ENCODE measurements at regions not wholly inside any gene's neighbourhood (a gene's known extent, or its start where the extent isn't known, plus 50 kb on each side); places are given as distances from the start of the nearest gene placed in this dataset.
"Not testable (repeated sequence)": the region's sequence is repeated elsewhere in the genome, so short reads cannot be mapped to it uniquely, and the experiment has no call there.

DNA sequence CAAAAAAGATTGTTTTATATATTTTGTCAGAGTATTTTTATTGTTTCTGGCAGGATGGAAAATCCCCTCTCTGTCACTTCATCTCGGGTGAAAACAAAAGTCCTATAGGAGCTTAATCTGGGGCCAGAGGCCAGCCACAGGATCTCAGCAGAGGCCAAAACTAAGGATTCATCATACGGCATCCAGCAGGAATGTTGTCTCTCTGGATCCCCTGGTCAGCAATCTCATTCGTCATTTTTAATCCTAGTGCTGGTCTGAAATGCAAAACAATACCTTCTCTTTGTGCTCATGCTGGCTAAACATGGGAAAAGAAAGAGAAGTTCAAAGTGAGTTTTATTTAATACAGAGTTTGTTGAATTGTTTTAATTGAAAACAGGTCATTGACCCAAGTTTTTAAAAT is 482.5 kb upstream of the AUTS2 start:
- Histone ChIP-seq H3K4me2 (no peak overlapping the region), H2AFZ (ENCODE audit: low read depth) (no peak overlapping the region), H3K27ac (no peak overlapping the region), H3K4me1 (ENCODE audit: low read depth, poor library complexity, severe bottlenecking) (no peaks in the 10 kb centered on the region), H3K27me3 (ENCODE audit: insufficient read depth, low read depth) (no peaks in the 10 kb centered on the region), H3K79me2 (ENCODE audit: insufficient read depth, low read depth) (no peaks in the 10 kb centered on the region), H3K36me3 (ENCODE audit: insufficient read depth) (no peaks in the 10 kb centered on the region), H4K20me1 (ENCODE audit: insufficient read depth) (no peaks in the 10 kb centered on the region), H3K9ac (no peak overlapping the region), H3K4me3 (IDR thresholded peaks at IDR 0.05; ENCODE audit: insufficient read depth, low read depth, low read length) (no peak overlapping the region)
- TF ChIP-seq, protein P1, sequence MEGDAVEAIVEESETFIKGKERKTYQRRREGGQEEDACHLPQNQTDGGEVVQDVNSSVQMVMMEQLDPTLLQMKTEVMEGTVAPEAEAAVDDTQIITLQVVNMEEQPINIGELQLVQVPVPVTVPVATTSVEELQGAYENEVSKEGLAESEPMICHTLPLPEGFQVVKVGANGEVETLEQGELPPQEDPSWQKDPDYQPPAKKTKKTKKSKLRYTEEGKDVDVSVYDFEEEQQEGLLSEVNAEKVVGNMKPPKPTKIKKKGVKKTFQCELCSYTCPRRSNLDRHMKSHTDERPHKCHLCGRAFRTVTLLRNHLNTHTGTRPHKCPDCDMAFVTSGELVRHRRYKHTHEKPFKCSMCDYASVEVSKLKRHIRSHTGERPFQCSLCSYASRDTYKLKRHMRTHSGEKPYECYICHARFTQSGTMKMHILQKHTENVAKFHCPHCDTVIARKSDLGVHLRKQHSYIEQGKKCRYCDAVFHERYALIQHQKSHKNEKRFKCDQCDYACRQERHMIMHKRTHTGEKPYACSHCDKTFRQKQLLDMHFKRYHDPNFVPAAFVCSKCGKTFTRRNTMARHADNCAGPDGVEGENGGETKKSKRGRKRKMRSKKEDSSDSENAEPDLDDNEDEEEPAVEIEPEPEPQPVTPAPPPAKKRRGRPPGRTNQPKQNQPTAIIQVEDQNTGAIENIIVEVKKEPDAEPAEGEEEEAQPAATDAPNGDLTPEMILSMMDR (conservative IDR thresholded peaks at IDR 0.05; ENCODE audit: low read depth, low read length), result no peak

DNA sequence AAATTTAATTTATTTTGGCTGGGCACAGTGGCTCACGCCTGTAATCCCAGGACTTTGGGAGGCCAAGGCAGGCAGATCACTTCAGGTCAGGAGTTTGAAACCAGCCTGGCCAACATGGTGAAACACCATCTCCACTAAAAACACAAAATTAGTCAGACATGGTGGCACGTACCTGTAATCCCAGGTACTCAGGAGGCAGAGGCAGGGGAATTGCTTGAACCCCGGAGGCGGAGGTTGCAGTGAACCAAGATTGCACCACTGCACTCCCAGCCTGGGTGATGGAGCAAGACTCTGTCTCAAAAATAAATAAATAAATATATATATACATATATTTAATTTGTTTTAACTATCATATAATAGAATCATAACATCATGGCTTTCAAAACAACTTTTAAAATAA is 482.1 kb upstream of the AUTS2 start:
- not testable (repeated sequence) for H3K36me3 ChIP-seq (ENCODE audit: insufficient read depth); H3K4me3 ChIP-seq (IDR thresholded peaks at IDR 0.05; ENCODE audit: insufficient read depth, low read depth, low read length); H3K27me3 ChIP-seq (ENCODE audit: insufficient read depth, low read depth); H3K4me1 ChIP-seq (ENCODE audit: low read depth, poor library complexity, severe bottlenecking); H3K4me2 ChIP-seq; H3K79me2 ChIP-seq (ENCODE audit: insufficient read depth, low read depth); H4K20me1 ChIP-seq (ENCODE audit: insufficient read depth); H3K9ac ChIP-seq; H3K27ac ChIP-seq; H2AFZ ChIP-seq (ENCODE audit: low read depth)

DNA sequence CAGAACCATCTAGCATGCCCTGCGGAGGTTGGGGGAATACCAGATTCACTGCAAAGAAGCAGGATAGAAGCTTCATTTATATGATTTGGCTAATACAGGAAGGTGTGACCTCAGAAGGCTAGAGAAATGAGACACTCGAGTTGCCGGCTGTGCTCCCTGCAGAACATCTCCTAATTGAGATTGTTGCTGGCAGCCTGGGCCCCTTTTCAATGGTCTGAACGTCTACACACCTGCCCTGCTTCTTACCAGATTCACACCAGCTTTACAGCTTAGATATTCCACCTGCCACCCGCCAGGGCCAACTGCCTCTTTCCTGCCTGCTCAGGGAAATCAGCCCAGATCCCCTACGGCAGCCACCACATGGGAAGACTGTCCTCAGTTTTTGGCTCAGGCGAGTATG is 475.3 kb upstream of the AUTS2 start:
- H3K36me3 ChIP-seq (ENCODE audit: insufficient read depth), result no peaks in the 10 kb centered on the region
- no peaks in the 10 kb centered on the region for H3K79me2 ChIP-seq (ENCODE audit: insufficient read depth, low read depth)
- no peak overlapping the region for H3K9ac ChIP-seq
- H3K4me3 ChIP-seq (IDR thresholded peaks at IDR 0.05; ENCODE audit: insufficient read depth, low read depth, low read length), result no peak overlapping the region
- no peak overlapping the region for H3K4me2 ChIP-seq
- TF ChIP-seq, protein P1 (conservative IDR thresholded peaks at IDR 0.05; ENCODE audit: low read depth, low read length), result no peak
- H3K4me1 ChIP-seq (ENCODE audit: low read depth, poor library complexity, severe bottlenecking), result no peaks in the 10 kb centered on the region
- no peaks in the 10 kb centered on the region for H3K27me3 ChIP-seq (ENCODE audit: insufficient read depth, low read depth)
- no peaks in the 10 kb centered on the region for H4K20me1 ChIP-seq (ENCODE audit: insufficient read depth)
- H2AFZ ChIP-seq (ENCODE audit: low read depth), result no peak overlapping the region
- H3K27ac ChIP-seq, result no peak overlapping the region

DNA sequence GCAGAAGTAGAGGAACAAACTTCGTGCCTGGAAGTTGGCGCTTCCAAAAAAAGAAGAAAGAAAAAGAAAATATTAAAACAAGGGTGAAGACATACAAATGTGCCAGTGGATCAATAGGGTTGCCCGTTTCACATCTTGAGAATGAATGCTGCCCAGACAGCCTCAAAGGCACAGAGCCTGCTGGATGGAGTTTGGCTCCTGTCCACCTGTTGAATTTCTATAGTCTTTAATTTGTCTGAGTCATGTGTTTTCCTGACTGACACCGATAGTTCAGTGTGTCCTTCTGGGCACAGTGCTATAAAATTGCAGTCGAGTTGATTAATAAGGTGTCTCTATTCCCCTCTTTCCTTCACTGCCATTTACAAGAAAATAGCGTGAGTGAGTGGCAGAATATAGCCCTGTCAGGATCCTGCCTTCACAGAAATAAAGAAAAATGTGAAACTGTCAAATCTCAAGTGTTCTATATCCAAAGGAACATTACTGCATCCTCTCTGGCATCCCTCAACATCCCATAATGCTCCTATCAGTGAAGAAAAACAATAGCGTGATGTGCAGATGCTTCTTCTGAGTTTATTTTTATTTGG is 471.3 kb upstream of the AUTS2 start:
- no peak overlapping the region for H3K4me3 ChIP-seq (IDR thresholded peaks at IDR 0.05; ENCODE audit: insufficient read depth, low read depth, low read length)
- no peaks in the 10 kb centered on the region for H3K4me1 ChIP-seq (ENCODE audit: low read depth, poor library complexity, severe bottlenecking)
- no peak overlapping the region for H3K4me2 ChIP-seq
- no peaks in the 10 kb centered on the region for H4K20me1 ChIP-seq (ENCODE audit: insufficient read depth)
- no peaks in the 10 kb centered on the region for H3K27me3 ChIP-seq (ENCODE audit: insufficient read depth, low read depth)
- H3K27ac ChIP-seq, result no peak overlapping the region
- no peak overlapping the region for H2AFZ ChIP-seq (ENCODE audit: low read depth)
- H3K9ac ChIP-seq, result no peak overlapping the region
- TF ChIP-seq, protein P1 (conservative IDR thresholded peaks at IDR 0.05; ENCODE audit: low read depth, low read length), result no peak
- no peaks in the 10 kb centered on the region for H3K79me2 ChIP-seq (ENCODE audit: insufficient read depth, low read depth)
- no peaks in the 10 kb centered on the region for H3K36me3 ChIP-seq (ENCODE audit: insufficient read depth)

DNA sequence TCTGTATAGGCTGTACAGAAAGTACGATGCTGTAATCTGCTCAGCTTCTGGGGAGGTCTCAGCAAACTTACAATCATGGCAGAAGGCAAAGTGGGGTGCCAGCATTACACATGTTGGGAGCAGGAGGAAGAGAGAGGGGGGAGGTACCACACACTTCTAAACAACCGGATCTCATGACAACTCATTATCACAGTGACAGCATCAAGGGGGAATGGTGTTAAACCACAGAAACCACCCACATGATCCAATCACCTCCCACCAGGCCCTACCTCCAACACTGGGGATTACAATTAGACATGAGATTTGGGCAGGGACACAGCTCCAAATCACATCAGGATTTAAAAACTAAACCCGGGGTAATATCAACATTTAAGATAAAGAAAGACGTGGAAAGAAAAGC is 468.8 kb upstream of the AUTS2 start:
- Histone ChIP-seq H4K20me1 (ENCODE audit: insufficient read depth) (no peaks in the 10 kb centered on the region), H3K9ac (no peak overlapping the region), H3K36me3 (ENCODE audit: insufficient read depth) (no peaks in the 10 kb centered on the region), H3K4me3 (IDR thresholded peaks at IDR 0.05; ENCODE audit: insufficient read depth, low read depth, low read length) (no peak overlapping the region), H3K4me2 (no peak overlapping the region), H3K79me2 (ENCODE audit: insufficient read depth, low read depth) (no peaks in the 10 kb centered on the region), H2AFZ (ENCODE audit: low read depth) (no peak overlapping the region), H3K4me1 (ENCODE audit: low read depth, poor library complexity, severe bottlenecking) (no peaks in the 10 kb centered on the region), H3K27me3 (ENCODE audit: insufficient read depth, low read depth) (no peaks in the 10 kb centered on the region), H3K27ac (no peak overlapping the region)
- TF ChIP-seq, protein P1 (conservative IDR thresholded peaks at IDR 0.05; ENCODE audit: low read depth, low read length), result no peak
